ENCODE measurements at regions not wholly inside any gene's neighbourhood (a gene's known extent, or its start where the extent isn't known, plus 50 kb on each side); places are given as distances from the start of the nearest gene placed in this dataset.

GRCh38 chr13:97133554-97133953, 88.6 kb upstream of the MBNL2 start:
- H3K27ac Mint-ChIP-seq, result no peak overlapping the region
- Histone ChIP-seq H3K27me3 (ENCODE audit: insufficient read depth, low read length) (no peaks in the 10 kb centered on the region), H2BK12ac (ENCODE audit: insufficient read length, low read depth, low read length) (no peak overlapping the region), H3K9ac (ENCODE audit: extremely low read depth, insufficient read length, low read length) (no peak overlapping the region), H3K27ac (ENCODE audit: insufficient read length, low read depth, low read length) (no peak overlapping the region), H4K20me1 (ENCODE audit: control insufficient read depth, insufficient read depth, insufficient read length) (no peaks in the 10 kb centered on the region), H3T11ph (ENCODE audit: low read length) (no peak overlapping the region), H2AFZ (ENCODE audit: low read length) (no peak overlapping the region), H2BK15ac (ENCODE audit: low read depth, low read length) (no peak overlapping the region), H2AK5ac (ENCODE audit: insufficient read length, low read length) (no peak overlapping the region), H3K23me2 (ENCODE audit: insufficient read length, low read depth, low read length, poor library complexity, severe bottlenecking) (no peaks in the 10 kb centered on the region), H2BK5ac (ENCODE audit: insufficient read length, low read length) (no peak overlapping the region), H2BK20ac (ENCODE audit: low read depth, low read length, poor library complexity, severe bottlenecking) (no peak overlapping the region), H3K9me3 (ENCODE audit: control insufficient read depth, low read depth, low read length) (no peaks in the 10 kb centered on the region), H3K4ac (ENCODE audit: low read depth, low read length) (no peak overlapping the region), H3K4me2 (ENCODE audit: insufficient read depth, insufficient read length, low read length) (no peak overlapping the region), H3K18ac (ENCODE audit: insufficient read length, low read depth, low read length) (no peak overlapping the region), H4K91ac (ENCODE audit: insufficient read length, low read depth, low read length) (no peak overlapping the region), H2BK120ac (ENCODE audit: low read depth, low read length, poor library complexity, severe bottlenecking) (no peak overlapping the region), H3K79me1 (ENCODE audit: insufficient read depth, low read depth, low read length, poor library complexity, severe bottlenecking) (no peaks in the 10 kb centered on the region), H3K56ac (ENCODE audit: insufficient read length, low read depth, low read length) (no peak overlapping the region), H3K23ac (ENCODE audit: insufficient read length, low read depth, low read length) (no peak overlapping the region), H3K4me1 (ENCODE audit: insufficient read depth, low read length) (no peaks in the 10 kb centered on the region), H4K8ac (replicated peaks; ENCODE audit: insufficient read length, low read depth, low read length) (no peak overlapping the region), H4K5ac (ENCODE audit: insufficient read length, low read depth, low read length) (no peak overlapping the region), H3K14ac (ENCODE audit: insufficient read depth, low read length) (no peak overlapping the region), H3K79me2 (ENCODE audit: insufficient read depth, low read length) (no peaks in the 10 kb centered on the region)
- H3K9me3 Mint-ChIP-seq, result no peaks in the 10 kb centered on the region
- no peak overlapping the region for H3K4me3 Mint-ChIP-seq
- peaks cover 58% of the 10 kb centered on the region for H3K27me3 Mint-ChIP-seq (ENCODE audit: low read depth)
- no peak for DNase-seq
- H3K4me1 Mint-ChIP-seq, result peaks cover 2% of the 10 kb centered on the region in 2 experiments; a peak in 3 of 4 replicates
- no CpG with 5 or more reads among the region's 3 CpGs for WGBS (ENCODE audit: extremely low coverage, insufficient read length, low lambda C conversion rate)
- H3K36me3 Mint-ChIP-seq (ENCODE audit: insufficient read depth in 1 of 3, low read depth in 3 of 3), result no peaks in the 10 kb centered on the region
- TF ChIP-seq, protein P1, sequence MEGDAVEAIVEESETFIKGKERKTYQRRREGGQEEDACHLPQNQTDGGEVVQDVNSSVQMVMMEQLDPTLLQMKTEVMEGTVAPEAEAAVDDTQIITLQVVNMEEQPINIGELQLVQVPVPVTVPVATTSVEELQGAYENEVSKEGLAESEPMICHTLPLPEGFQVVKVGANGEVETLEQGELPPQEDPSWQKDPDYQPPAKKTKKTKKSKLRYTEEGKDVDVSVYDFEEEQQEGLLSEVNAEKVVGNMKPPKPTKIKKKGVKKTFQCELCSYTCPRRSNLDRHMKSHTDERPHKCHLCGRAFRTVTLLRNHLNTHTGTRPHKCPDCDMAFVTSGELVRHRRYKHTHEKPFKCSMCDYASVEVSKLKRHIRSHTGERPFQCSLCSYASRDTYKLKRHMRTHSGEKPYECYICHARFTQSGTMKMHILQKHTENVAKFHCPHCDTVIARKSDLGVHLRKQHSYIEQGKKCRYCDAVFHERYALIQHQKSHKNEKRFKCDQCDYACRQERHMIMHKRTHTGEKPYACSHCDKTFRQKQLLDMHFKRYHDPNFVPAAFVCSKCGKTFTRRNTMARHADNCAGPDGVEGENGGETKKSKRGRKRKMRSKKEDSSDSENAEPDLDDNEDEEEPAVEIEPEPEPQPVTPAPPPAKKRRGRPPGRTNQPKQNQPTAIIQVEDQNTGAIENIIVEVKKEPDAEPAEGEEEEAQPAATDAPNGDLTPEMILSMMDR (conservative IDR thresholded peaks at IDR 0.05), result no peak

All from H9 (cell line).